ENCODE measurements at regions not wholly inside any gene's neighbourhood (a gene's known extent, or its start where the extent isn't known, plus 50 kb on each side); places are given as distances from the start of the nearest gene placed in this dataset.
"Not testable (repeated sequence)": the region's sequence is repeated elsewhere in the genome, so short reads cannot be mapped to it uniquely, and the experiment has no call there.

GRCh38 chr1:222905151-222905550 is 90.3 kb downstream of the DISP1 start:
- Histone ChIP-seq H3K36me3 (ENCODE audit: control insufficient read depth in 2 of 2, extremely low read depth in 1 of 2, insufficient read depth in 2 of 2, low read length in 2 of 2) (no peaks in the 10 kb centered on the region), H3K4me2 (ENCODE audit: control insufficient read depth, extremely low read depth, insufficient read depth, low read depth, low read length) (no peak overlapping the region), H3K4me1 (ENCODE audit: control insufficient read depth, extremely low read depth, insufficient read depth, low read length) (peaks cover 4% of the 10 kb centered on the region), H3K9ac (ENCODE audit: control insufficient read depth, extremely low read depth, insufficient read depth, low read length) (no peak overlapping the region), H3K27me3 (ENCODE audit: control insufficient read depth, extremely low read depth, insufficient read depth, low read length) (no peaks in the 10 kb centered on the region), H3K27ac (ENCODE audit: control insufficient read depth, insufficient read depth, low read length) (no peak overlapping the region), H3K9me1 (ENCODE audit: control insufficient read depth, extremely low read depth, insufficient read depth, low read length) (no peaks in the 10 kb centered on the region), H3K9me3 (ENCODE audit: control insufficient read depth, low read depth, low read length) (no peaks in the 10 kb centered on the region), H3K4me3 (ENCODE audit: control insufficient read depth in 2 of 3, extremely low read depth in 1 of 3, insufficient read depth in 2 of 3, low read depth in 1 of 3, low read length in 3 of 3) (no peak overlapping the region), H4K20me1 (ENCODE audit: control insufficient read depth, extremely low read depth, insufficient read depth, low read length) (no peaks in the 10 kb centered on the region), H3K79me2 (ENCODE audit: control insufficient read depth, insufficient read depth, low read length) (no peaks in the 10 kb centered on the region), H2AFZ (ENCODE audit: control insufficient read depth, low read length) (no peak overlapping the region)
- no peak for FAIRE-seq
- dilution Hi-C loops (cut with MboI; ENCODE audit: extremely low pct_ligation_motif_present, low sequenced_read_pairs) = no loop called here
- TF ChIP-seq, protein P1, sequence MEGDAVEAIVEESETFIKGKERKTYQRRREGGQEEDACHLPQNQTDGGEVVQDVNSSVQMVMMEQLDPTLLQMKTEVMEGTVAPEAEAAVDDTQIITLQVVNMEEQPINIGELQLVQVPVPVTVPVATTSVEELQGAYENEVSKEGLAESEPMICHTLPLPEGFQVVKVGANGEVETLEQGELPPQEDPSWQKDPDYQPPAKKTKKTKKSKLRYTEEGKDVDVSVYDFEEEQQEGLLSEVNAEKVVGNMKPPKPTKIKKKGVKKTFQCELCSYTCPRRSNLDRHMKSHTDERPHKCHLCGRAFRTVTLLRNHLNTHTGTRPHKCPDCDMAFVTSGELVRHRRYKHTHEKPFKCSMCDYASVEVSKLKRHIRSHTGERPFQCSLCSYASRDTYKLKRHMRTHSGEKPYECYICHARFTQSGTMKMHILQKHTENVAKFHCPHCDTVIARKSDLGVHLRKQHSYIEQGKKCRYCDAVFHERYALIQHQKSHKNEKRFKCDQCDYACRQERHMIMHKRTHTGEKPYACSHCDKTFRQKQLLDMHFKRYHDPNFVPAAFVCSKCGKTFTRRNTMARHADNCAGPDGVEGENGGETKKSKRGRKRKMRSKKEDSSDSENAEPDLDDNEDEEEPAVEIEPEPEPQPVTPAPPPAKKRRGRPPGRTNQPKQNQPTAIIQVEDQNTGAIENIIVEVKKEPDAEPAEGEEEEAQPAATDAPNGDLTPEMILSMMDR (optimal IDR thresholded peaks at IDR 0.05 in 1 of 3, IDR thresholded peaks at IDR 0.05 in 1 of 3, conservative IDR thresholded peaks at IDR 0.05 in 1 of 3; ENCODE audit: extremely low read depth in 1 of 3, insufficient read depth in 2 of 3, low read length in 3 of 3) = no peak
- no peak for TF ChIP-seq EZH2 (IDR thresholded peaks at IDR 0.05; ENCODE audit: low read length)
- DNase-seq (ENCODE audit: low read depth, low spot score) = no peak

- H3K4me2 ChIP-seq (ENCODE audit: control insufficient read depth, extremely low read depth, insufficient read depth, low read depth, low read length); H3K36me3 ChIP-seq (ENCODE audit: control insufficient read depth in 2 of 2, extremely low read depth in 1 of 2, insufficient read depth in 2 of 2, low read length in 2 of 2); H3K9ac ChIP-seq (ENCODE audit: control insufficient read depth, extremely low read depth, insufficient read depth, low read length); H3K4me3 ChIP-seq (ENCODE audit: control insufficient read depth in 2 of 3, extremely low read depth in 1 of 3, insufficient read depth in 2 of 3, low read depth in 1 of 3, low read length in 3 of 3); H3K9me3 ChIP-seq (ENCODE audit: control insufficient read depth, low read depth, low read length); DNase-seq (ENCODE audit: low read depth, low spot score); H3K27me3 ChIP-seq (ENCODE audit: control insufficient read depth, extremely low read depth, insufficient read depth, low read length); H2AFZ ChIP-seq (ENCODE audit: control insufficient read depth, low read length); dilution Hi-C loops (cut with MboI; ENCODE audit: extremely low pct_ligation_motif_present, low sequenced_read_pairs); FAIRE-seq; H3K9me1 ChIP-seq (ENCODE audit: control insufficient read depth, extremely low read depth, insufficient read depth, low read length); H3K27ac ChIP-seq (ENCODE audit: control insufficient read depth, insufficient read depth, low read length); H4K20me1 ChIP-seq (ENCODE audit: control insufficient read depth, extremely low read depth, insufficient read depth, low read length); H3K79me2 ChIP-seq (ENCODE audit: control insufficient read depth, insufficient read depth, low read length): not testable (repeated sequence)
- H3K4me1 ChIP-seq (ENCODE audit: control insufficient read depth, extremely low read depth, insufficient read depth, low read length) = peaks cover 12% of the 10 kb centered on the region
These were observed 91.5 kb downstream of the DISP1 start for GRCh38 chr1:222906271-222906739.

DNA sequence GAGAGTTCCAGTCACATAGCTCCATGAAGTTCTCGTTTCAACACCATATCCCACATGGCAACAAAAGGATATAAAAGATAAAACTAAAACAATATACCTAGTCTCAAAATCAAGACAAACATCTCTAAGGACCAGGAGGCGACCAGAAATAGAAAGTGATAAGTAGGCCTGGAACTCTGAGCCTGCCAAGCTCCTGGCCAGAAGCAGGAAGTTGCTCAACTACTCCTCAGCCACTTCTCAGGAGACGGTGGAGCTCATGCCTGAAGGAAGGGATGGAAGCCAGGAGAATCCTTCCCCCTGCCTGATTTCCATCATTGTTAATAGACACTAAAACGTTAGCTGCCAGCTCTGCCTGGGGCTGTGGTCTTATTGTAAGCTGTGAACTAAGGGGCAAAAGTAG is 94.7 kb downstream of the DISP1 start:
- peak overlapping the region; percentile 4 for H2AFZ ChIP-seq (ENCODE audit: control insufficient read depth, low read length)
- no peaks in the 10 kb centered on the region for H3K9me1 ChIP-seq (ENCODE audit: control insufficient read depth, extremely low read depth, insufficient read depth, low read length)
- H3K4me1 ChIP-seq (ENCODE audit: control insufficient read depth, extremely low read depth, insufficient read depth, low read length) = peaks cover 12% of the 10 kb centered on the region
- TF ChIP-seq, protein P1 (optimal IDR thresholded peaks at IDR 0.05 in 1 of 3, IDR thresholded peaks at IDR 0.05 in 1 of 3, conservative IDR thresholded peaks at IDR 0.05 in 1 of 3; ENCODE audit: extremely low read depth in 1 of 3, insufficient read depth in 2 of 3, low read length in 3 of 3) = no peak
- no peak for TF ChIP-seq EZH2 (IDR thresholded peaks at IDR 0.05; ENCODE audit: low read length)
- H3K79me2 ChIP-seq (ENCODE audit: control insufficient read depth, insufficient read depth, low read length) = no peaks in the 10 kb centered on the region
- dilution Hi-C loops (cut with MboI; ENCODE audit: extremely low pct_ligation_motif_present, low sequenced_read_pairs) = no loop called here
- H3K4me3 ChIP-seq (ENCODE audit: control insufficient read depth in 2 of 3, extremely low read depth in 1 of 3, insufficient read depth in 2 of 3, low read depth in 1 of 3, low read length in 3 of 3) = no peak overlapping the region
- no peaks in the 10 kb centered on the region for H3K27me3 ChIP-seq (ENCODE audit: control insufficient read depth, extremely low read depth, insufficient read depth, low read length)
- FAIRE-seq (peak; percentile 79), DNase-seq (ENCODE audit: low read depth, low spot score) (no peak)
- H3K27ac ChIP-seq (ENCODE audit: control insufficient read depth, insufficient read depth, low read length) = no peak overlapping the region
- H3K9me3 ChIP-seq (ENCODE audit: control insufficient read depth, low read depth, low read length) = no peaks in the 10 kb centered on the region
- H3K4me2 ChIP-seq (ENCODE audit: control insufficient read depth, extremely low read depth, insufficient read depth, low read depth, low read length) = no peak overlapping the region
- H3K9ac ChIP-seq (ENCODE audit: control insufficient read depth, extremely low read depth, insufficient read depth, low read length) = no peak overlapping the region
- H3K36me3 ChIP-seq (ENCODE audit: control insufficient read depth in 2 of 2, extremely low read depth in 1 of 2, insufficient read depth in 2 of 2, low read length in 2 of 2) = no peaks in the 10 kb centered on the region
- H4K20me1 ChIP-seq (ENCODE audit: control insufficient read depth, extremely low read depth, insufficient read depth, low read length) = no peaks in the 10 kb centered on the region

Measured in keratinocyte (primary cell).